GM23248 (cell line): ENCODE measurements at regions not wholly inside any gene's neighbourhood (a gene's known extent, or its start where the extent isn't known, plus 50 kb on each side); places are given as distances from the start of the nearest gene placed in this dataset.

ENCODE experiments used
- EZH2 ChIP-seq: fragments of 200-600 bp; sonication (generic); IDR thresholded peaks from 2 replicates; pipeline ENCODE4 v1.6.1; 2018; ENCODE audit warnings: antibody characterized with exemption, mild to moderate bottlenecking; ENCODE audit not compliant: insufficient read depth, poor library complexity, severe bottlenecking
- EZH2phosphoT487 ChIP-seq: fragments of 200-600 bp; sonication (generic); IDR thresholded peaks from 2 replicates; pipeline ENCODE4 v1.6.1; 2018; ENCODE audit warnings: antibody characterized with exemption, moderate library complexity, mild to moderate bottlenecking, low read depth; ENCODE audit not compliant: insufficient read depth

DNA sequence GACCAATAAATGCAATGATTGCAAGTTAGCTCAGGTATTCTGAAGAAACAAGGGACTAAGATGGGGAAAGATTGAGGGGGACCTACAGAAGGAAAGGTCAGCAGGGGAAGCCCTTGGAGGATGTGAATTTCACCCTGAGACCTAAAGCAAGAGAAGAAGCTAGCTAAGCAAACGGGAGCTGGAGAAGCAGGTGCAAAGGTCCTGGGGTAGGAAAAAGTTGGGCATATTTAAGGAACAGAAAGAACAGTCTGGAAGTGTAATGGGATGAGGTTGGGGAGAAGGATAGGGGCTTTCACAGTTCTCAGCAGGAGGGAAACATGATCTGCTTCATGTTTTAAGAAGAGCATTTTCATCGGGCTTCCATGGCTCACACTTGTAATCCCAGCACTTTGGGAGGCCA is 89.7 kb upstream of the SLC45A1 start:
- TF ChIP-seq EZH2phosphoT487 (no peak), EZH2 (no peak)
